Esophagus muscularis mucosa (tissue), 4 donors: ENCODE measurements at regions not wholly inside any gene's neighbourhood (a gene's known extent, or its start where the extent isn't known, plus 50 kb on each side); places are given as distances from the start of the nearest gene placed in this dataset.

Source experiments
- CTCF ChIP-seq, 3 experiments: fragments of 200-600 bp in 2 of 3; fragments of 450-650 bp in 1 of 3; sonication (generic) in 2 of 3; IDR thresholded peaks; one replicate each; pipeline ENCODE4 v1.5.1; 2017 to 2019; ENCODE audit warnings: antibody characterized with exemption in 3 of 3, mild to moderate bottlenecking in 2 of 3, moderate library complexity in 1 of 3
- EP300 ChIP-seq: sonication (generic); formaldehyde crosslinking; IDR thresholded peaks from one replicate; pipeline ENCODE4 v1.6.1; 2017; ENCODE audit warnings: antibody characterized with exemption
- POLR2A ChIP-seq: fragments of 450-650 bp; IDR thresholded peaks from one replicate; pipeline ENCODE4 v1.6.1; 2017; ENCODE audit warnings: antibody characterized with exemption, moderate library complexity, mild to moderate bottlenecking, low read depth
- POLR2AphosphoS5 ChIP-seq, 2 donors: sonication (generic); formaldehyde crosslinking; IDR thresholded peaks; one replicate each; pipeline ENCODE4 v1.6.1; 2017; ENCODE audit warnings: antibody characterized with exemption in 2 of 2

DNA sequence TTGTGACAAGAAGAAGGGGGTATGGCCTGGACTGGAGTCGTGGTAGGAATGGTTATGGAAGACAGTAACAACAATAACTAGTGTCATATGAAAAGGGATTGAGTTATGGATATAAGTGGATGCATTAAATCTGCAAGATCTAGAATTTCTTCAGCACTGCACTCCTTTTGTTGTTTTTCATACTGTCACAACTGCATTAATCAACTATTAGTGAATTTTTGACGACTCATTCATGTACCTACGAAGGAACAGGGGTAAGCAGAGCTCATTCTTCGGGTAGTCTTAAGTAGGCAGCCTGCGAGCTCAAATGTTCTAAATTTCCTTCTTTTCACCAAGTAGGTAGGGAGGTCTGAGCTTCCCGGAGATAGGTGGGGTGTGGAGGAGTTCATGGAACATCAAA, 109.7 kb upstream of the UPP2 start:
- TF ChIP-seq CTCF (IDR thresholded peaks at IDR 0.05), result no peak
- TF ChIP-seq POLR2A, result no peak
- no peak for TF ChIP-seq POLR2AphosphoS5 (IDR thresholded peaks at IDR 0.05)
- no peak for TF ChIP-seq EP300
